HG02981 (cell line): ENCODE measurements at regions not wholly inside any gene's neighbourhood (a gene's known extent, or its start where the extent isn't known, plus 50 kb on each side); places are given as distances from the start of the nearest gene placed in this dataset.

Experiments
- ATAC-seq: cut with Tn5 transposase; IDR thresholded peaks from one replicate; pipeline ENCODE4 v1.9.1; 2021; ENCODE audit warnings: mild to moderate bottlenecking, moderate library complexity; ENCODE audit not compliant: unreplicated experiment

- no peak for ATAC-seq
Measured at GRCh38 chr1:57835620-57836019, 411.8 kb upstream of the DAB1 start.

DNA sequence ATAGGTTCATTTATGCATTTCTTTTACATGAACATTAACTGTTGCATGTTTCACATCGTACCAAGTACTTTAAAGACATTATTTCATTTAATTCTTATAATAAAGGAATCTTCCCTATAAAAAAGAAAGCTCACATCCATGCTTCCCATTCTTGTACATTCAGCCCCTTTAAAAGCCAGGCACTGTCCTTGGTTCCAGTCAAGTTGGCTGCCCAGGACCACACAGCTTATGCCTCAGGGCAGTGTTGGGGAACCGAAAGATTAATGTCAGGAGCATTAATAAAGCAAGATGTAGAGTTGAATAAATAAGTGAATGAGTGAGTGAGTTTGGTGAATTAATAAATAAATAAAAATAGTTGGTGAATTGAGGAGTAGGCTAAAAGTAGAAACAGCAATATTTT, 409.4 kb upstream of the DAB1 start:
- ATAC-seq, result no peak

GRCh38 chr1:57832612-57833011, 408.8 kb upstream of the DAB1 start:
- ATAC-seq, result no peak

- no peak for ATAC-seq
Measured at GRCh38 chr1:57831624-57832023, 407.8 kb upstream of the DAB1 start.

GRCh38 chr1:57826535-57826934, 402.7 kb upstream of the DAB1 start:
- no peak for ATAC-seq

- ATAC-seq, result no peak
Measured at GRCh38 chr1:57824535-57824934, 400.7 kb upstream of the DAB1 start.

GRCh38 chr1:57820356-57821095, 396.7 kb upstream of the DAB1 start:
- ATAC-seq, result no peak

DNA sequence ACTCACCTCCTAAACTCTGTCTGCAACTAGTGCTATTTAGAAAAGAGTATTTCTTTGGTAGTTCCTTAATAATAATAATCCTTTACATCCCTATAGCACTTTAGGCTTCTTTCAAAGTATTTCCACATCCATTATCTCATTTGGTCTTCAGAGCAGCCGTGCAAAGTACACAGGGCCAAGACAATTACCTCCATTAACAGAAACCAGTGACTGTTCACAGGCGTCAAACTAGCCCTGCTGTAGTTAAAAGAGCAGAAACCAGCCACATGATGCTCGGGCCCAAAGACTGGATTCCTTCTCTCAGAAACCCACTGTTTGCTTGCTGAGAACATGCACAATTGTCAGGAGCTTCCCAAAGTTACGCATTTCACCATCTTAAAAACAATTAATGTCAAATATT, 396.0 kb upstream of the DAB1 start:
- ATAC-seq, result no peak

GRCh38 chr1:57803586-57803985, 379.7 kb upstream of the DAB1 start:
- ATAC-seq, result no peak

DNA sequence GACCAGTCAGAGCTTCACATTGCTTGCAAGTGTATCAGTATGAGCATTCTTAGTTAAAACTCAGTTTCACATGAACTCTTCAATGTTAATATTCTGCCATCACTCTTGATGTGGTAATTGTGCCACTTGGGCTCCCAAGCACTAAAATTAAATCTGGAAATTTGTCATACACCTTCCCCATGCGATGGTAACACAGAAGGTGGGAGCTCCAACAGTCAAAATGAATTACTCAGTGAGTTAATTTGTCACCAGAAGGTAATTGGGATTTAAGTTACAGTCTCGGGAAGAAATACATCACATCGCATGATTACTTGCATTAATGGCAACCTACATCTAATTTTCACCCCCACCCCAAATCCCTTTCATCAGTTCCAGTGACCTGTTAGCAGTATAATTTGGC, 376.5 kb upstream of the DAB1 start:
- ATAC-seq, result no peak

DNA sequence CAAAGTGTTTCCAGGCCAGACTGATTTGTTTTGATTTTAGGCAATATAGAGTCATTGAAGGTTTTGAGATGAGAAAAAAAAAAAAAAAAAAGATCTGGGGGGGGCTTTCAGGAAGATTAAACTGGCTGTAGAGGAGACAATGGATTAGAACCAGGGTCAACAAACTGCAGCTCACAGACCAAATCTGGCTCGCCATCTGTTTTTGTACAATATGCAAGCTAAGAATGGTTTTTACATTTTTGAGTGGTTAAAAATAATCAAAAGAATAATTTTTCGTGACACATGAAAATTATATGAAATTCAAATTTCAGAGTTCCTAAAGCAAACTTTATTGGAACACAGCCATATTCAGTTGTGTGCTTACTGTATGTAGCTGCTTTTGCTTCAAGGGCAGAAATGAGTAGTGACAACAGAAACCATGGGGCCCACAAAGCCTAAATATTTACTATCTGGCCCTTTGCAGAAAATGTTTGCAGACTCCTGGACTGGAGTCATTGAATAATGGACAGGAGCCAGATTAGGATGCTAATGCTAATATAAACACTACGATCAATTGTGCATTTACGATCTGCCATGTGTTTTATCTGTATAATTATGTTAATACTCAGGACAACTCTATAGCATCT, 375.7 kb upstream of the DAB1 start:
- no peak for ATAC-seq

DNA sequence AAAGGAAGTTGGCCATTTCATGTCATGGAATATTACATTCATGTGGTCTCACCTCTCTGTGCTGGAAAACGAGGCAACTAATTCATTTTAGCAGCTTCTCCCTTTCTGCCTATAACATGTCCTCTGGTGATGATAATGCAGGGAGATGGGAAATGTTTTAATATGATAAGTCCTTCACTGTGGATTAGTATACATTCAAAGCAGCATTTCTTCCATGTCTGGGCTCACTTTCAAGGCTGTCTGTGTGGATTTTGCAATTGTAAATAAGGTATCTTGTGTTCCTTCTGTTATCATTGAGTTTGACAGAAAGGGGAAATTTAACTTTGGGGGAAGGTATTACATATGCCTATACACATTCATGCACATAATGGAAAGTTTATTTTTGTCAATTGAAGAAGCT, 374.7 kb upstream of the DAB1 start:
- no peak for ATAC-seq

GRCh38 chr1:57797084-57797483, 373.2 kb upstream of the DAB1 start:
- ATAC-seq, result no peak

GRCh38 chr1:57796616-57797015, 372.8 kb upstream of the DAB1 start:
- ATAC-seq, result no peak

DNA sequence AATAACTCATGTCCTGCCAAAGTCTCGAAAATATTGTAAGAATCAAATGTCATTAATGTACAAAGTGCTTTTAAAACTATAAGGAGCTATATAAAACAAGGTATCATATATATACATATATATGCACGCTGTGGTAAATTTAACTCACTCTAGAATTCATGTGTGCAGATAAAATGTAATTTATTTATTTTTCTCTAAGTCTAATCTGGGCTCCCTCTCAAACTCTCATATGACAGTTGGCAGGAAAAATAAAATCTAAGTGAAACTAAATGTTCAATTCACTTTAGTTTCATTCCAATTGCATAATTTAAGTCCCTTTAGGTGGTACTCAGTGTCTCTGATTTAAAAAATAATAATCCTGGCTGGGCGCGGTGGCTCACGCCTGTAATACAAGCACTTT, 372.0 kb upstream of the DAB1 start:
- no peak for ATAC-seq

- no peak for ATAC-seq
Measured at GRCh38 chr1:57794078-57794477, 370.2 kb upstream of the DAB1 start.

GRCh38 chr1:57791497-57791896, 367.6 kb upstream of the DAB1 start:
- ATAC-seq, result no peak

DNA sequence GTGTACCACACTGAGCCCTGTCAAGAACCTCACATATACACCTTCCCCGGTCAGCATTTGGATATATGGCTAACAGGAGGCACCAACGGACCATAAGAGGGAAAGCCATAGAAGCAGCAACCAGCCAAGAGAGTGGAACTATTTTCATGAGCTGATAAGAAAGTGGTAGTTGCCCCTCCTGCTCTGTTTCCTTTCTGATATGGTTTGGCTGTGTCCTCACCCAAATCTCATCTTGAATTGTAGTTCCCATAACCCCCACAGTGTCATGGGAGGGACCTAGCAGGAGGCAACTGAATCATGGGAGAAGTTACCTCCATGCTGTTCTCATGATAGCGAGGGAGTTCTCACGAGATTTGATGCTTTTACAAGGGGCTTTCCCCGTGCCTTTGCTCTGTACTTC, 366.1 kb upstream of the DAB1 start:
- ATAC-seq, result no peak

DNA sequence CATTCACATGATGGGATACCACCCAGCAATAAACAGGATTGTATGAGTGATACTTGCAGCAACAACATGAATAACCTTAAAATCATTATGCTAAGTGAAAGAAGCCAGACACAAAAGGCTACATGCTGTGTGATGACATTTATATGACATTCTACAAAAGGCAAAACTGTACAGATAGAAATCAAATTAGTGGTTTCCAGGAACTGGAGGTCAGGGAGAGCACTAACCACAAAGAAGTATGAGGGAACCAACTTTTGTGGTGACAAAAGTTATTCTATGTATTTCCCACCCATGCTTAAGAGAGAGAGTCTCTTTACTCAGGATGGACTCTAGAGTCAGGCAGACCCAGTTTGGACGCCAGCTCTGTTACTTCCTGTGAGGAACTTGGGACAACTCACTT, 364.5 kb upstream of the DAB1 start:
- ATAC-seq, result no peak

DNA sequence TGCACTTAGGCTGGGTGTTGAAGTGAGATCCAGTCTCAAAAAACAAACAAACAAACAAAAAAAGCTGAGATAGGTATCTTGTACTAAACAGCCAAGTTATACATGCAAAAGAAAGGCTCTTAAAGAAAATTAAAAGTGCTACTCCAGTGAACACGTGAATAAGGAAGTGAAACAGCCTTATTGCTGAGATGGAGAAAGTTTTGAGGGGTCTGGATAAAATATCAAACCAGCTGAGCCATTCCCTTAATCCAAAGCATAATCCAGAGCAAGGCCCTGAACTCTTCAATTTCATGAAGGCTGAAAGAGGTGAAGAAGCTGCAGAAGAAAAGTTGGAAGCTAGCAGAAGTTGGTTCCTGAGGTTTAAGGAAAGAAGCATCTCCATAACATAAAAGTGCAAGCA, 360.5 kb upstream of the DAB1 start:
- no peak for ATAC-seq

GRCh38 chr1:57782357-57782756, 358.5 kb upstream of the DAB1 start:
- ATAC-seq, result no peak

- ATAC-seq, result no peak
Measured at GRCh38 chr1:57772580-57773195, 348.8 kb upstream of the DAB1 start.
